Kidney (tissue), 13 donors: ENCODE measurements at regions not wholly inside any gene's neighbourhood (a gene's known extent, or its start where the extent isn't known, plus 50 kb on each side); places are given as distances from the start of the nearest gene placed in this dataset.

Experiments used
- DNase-seq, 5 donors: peaks; one replicate each; pipeline ENCODE4 v3.0.0-alpha.2; 2013 to 2020
- FAIRE-seq: peaks from 2 replicates; lab custom pipeline; 2012; peaks lifted over from hg19 to GRCh38; lab: Jason Lieb, UNC
- H3K27ac ChIP-seq, 2 donors: one replicate each; pipeline ENCODE4 v1.7.0; 2013; ENCODE audit warnings: low read depth in 2 of 2, low read length in 2 of 2, inconsistent platforms in 1 of 2
- H3K27me3 ChIP-seq: one replicate; pipeline ENCODE4 v1.7.1; 2013; ENCODE audit warnings: low read length, inconsistent platforms; ENCODE audit not compliant: control insufficient read depth, insufficient read depth
- H3K36me3 ChIP-seq, 3 donors: one replicate each; pipeline versions ENCODE4 v1.7.0 to v1.7.1; 2013; ENCODE audit warnings: low read length in 3 of 3, control low read depth in 1 of 3, inconsistent platforms in 1 of 3; ENCODE audit not compliant: insufficient read depth in 3 of 3, control insufficient read depth in 2 of 3
- H3K4me1 ChIP-seq, 3 donors: one replicate each; pipeline versions ENCODE4 v1.7.0 to v1.7.1; 2013; ENCODE audit warnings: low read length in 3 of 3, inconsistent platforms in 1 of 3, low read depth in 1 of 3; ENCODE audit not compliant: control insufficient read depth in 2 of 3, insufficient read depth in 2 of 3
- H3K4me3 ChIP-seq, 3 donors: one replicate each; pipeline versions ENCODE4 v1.7.0 to v1.8.1; 2013; ENCODE audit warnings: low read length in 3 of 3, control low read depth in 1 of 3, inconsistent platforms in 1 of 3
- H3K9ac ChIP-seq, 3 donors: one replicate each; pipeline versions ENCODE4 v1.7.0 to v1.7.1; 2013; ENCODE audit warnings: low read length in 3 of 3, control low read depth in 1 of 3, inconsistent platforms in 1 of 3
- H3K9me3 ChIP-seq, 3 donors: one replicate each; pipeline versions ENCODE4 v1.7.0 to v1.7.1; 2013; ENCODE audit warnings: low read length in 3 of 3, control low read depth in 1 of 3, inconsistent platforms in 1 of 3; ENCODE audit not compliant: control insufficient read depth in 2 of 3, insufficient read depth in 1 of 3
- CTCF ChIP-seq: IDR thresholded peaks from 3 replicates; pipeline ENCODE4 v1.5.1; 2012; ENCODE audit warnings: mild to moderate bottlenecking, moderate library complexity, borderline replicate concordance; ENCODE audit not compliant: insufficient read depth; ENCODE audit errors: extremely low read depth
- intact Hi-C: fragments of 100-400 bp; cut with DNase I; formaldehyde crosslinking; loops from one replicate; pipeline ENCODE4 v1.11.1; 2022
- donor health status: control.
- donor health status: control.
- donor health status: control.
- donor health status: control.
- donor health status: control.
- donor health status: DM: yes; HTN: yes; CAD: no.
- donor health status: Normal renal cell carcinoma (clear cell type).

- no peak overlapping the region for H3K27ac ChIP-seq
- intact Hi-C loops: no loop called here
- no peak overlapping the region for H3K9ac ChIP-seq
- H3K4me1 ChIP-seq: no peaks in the 10 kb centered on the region
- no peak for TF ChIP-seq CTCF
- DNase-seq (no peak), FAIRE-seq (no peak)
- H3K4me3 ChIP-seq: no peak overlapping the region
- H3K36me3 ChIP-seq: no peaks in the 10 kb centered on the region
- no peaks in the 10 kb centered on the region for H3K9me3 ChIP-seq
- H3K27me3 ChIP-seq: no peaks in the 10 kb centered on the region
These were observed 461.6 kb upstream of the DPP6 start for GRCh38 chr7:153590571-153590970.

GRCh38 chr7:153607354-153607753 is 444.8 kb upstream of the DPP6 start:
- intact Hi-C loops: no loop called here
- H3K4me1 ChIP-seq: no peaks in the 10 kb centered on the region
- H3K36me3 ChIP-seq: no peaks in the 10 kb centered on the region
- DNase-seq (no peak), FAIRE-seq (no peak)
- H3K9me3 ChIP-seq: peaks cover 0 to 4% (median 2%) of the 10 kb centered on the region in 3 donors
- no peak overlapping the region for H3K27ac ChIP-seq
- no peak for TF ChIP-seq CTCF
- H3K9ac ChIP-seq: no peak overlapping the region
- no peak overlapping the region for H3K4me3 ChIP-seq
- H3K27me3 ChIP-seq: no peaks in the 10 kb centered on the region

- H3K4me1 ChIP-seq: no peaks in the 10 kb centered on the region
- no peak overlapping the region for H3K27ac ChIP-seq
- FAIRE-seq (no peak), DNase-seq (peak in 3 of 5 donors; percentile 36 to 67 (median 59))
- no peaks in the 10 kb centered on the region for H3K9me3 ChIP-seq
- H3K9ac ChIP-seq: no peak overlapping the region
- TF ChIP-seq CTCF: no peak
- intact Hi-C loops: no loop called here
- no peaks in the 10 kb centered on the region for H3K36me3 ChIP-seq
- no peak overlapping the region for H3K4me3 ChIP-seq
- no peaks in the 10 kb centered on the region for H3K27me3 ChIP-seq
These were observed 435.4 kb upstream of the DPP6 start for GRCh38 chr7:153616711-153617325.

- Histone ChIP-seq H3K9me3 (no peaks in the 10 kb centered on the region), H3K27me3 (no peaks in the 10 kb centered on the region), H3K27ac (no peak overlapping the region), H3K4me1 (no peaks in the 10 kb centered on the region), H3K36me3 (no peaks in the 10 kb centered on the region), H3K4me3 (no peak overlapping the region), H3K9ac (no peak overlapping the region)
- intact Hi-C loops: no loop called here
- FAIRE-seq (no peak), DNase-seq (peak in 3 of 5 donors; percentile 16 to 83 (median 71))
- TF ChIP-seq CTCF: no peak
These were observed 424.9 kb upstream of the DPP6 start for GRCh38 chr7:153627323-153627722.
